H1 (cell line): ENCODE measurements at regions not wholly inside any gene's neighbourhood (a gene's known extent, or its start where the extent isn't known, plus 50 kb on each side); places are given as distances from the start of the nearest gene placed in this dataset.

Experiments used
- ATF3 ChIP-seq: IDR thresholded peaks from 2 replicates; pipeline ENCODE4 v1.6.1; 2011; ENCODE audit warnings: low read depth, mild to moderate bottlenecking, low read length; ENCODE audit not compliant: insufficient read depth
- CHD1 ChIP-seq: IDR thresholded peaks from 2 replicates; pipeline ENCODE4 v1.6.1; 2012; ENCODE audit warnings: low read depth, low read length, improper control_type of control experiment

GRCh38 chr9:86754581-86755560, 192.4 kb downstream of the GAS1 start (continued):
- no peak for TF ChIP-seq ATF3
- no peak for TF ChIP-seq CHD1
